ENCODE measurements at regions not wholly inside any gene's neighbourhood (a gene's known extent, or its start where the extent isn't known, plus 50 kb on each side); places are given as distances from the start of the nearest gene placed in this dataset.

- no peak for TF ChIP-seq POLR2A (IDR thresholded peaks at IDR 0.05)
- no peak for TF ChIP-seq POLR2AphosphoS5 (IDR thresholded peaks at IDR 0.05)
Measured at GRCh38 chr1:80633947-80634706, 1166.6 kb upstream of the ADGRL2 start.

Measured in prostate gland (tissue), 1 donor.